ENCODE measurements at regions not wholly inside any gene's neighbourhood (a gene's known extent, or its start where the extent isn't known, plus 50 kb on each side); places are given as distances from the start of the nearest gene placed in this dataset.
"Not testable (repeated sequence)": the region's sequence is repeated elsewhere in the genome, so short reads cannot be mapped to it uniquely, and the experiment has no call there.

GRCh38 chr16:22648941-22649340, 138.2 kb downstream of the NPIPB5 start:
- H3K4me1 Mint-ChIP-seq (ENCODE audit: insufficient read depth, unreplicated experiment), result no peaks in the 10 kb centered on the region
- peaks cover 12% of the 10 kb centered on the region for H3K27me3 Mint-ChIP-seq (ENCODE audit: insufficient read depth, unreplicated experiment)
- no peak for DNase-seq (ENCODE audit: unreplicated experiment)
- no peaks in the 10 kb centered on the region for H3K9me3 Mint-ChIP-seq (ENCODE audit: unreplicated experiment)
- H3K27ac Mint-ChIP-seq (ENCODE audit: low read depth, unreplicated experiment), result no peak overlapping the region
- POLR2A ChIA-PET, result interaction anchor here (1.2 kb wide), 1 partner anchor 10 kb away, joined by 3 read pairs; no protein-coding TSS in a partner anchor
- CTCF ChIA-PET, result interaction anchor here (0.5 to 1.1 kb wide), 4 partner anchors 13 to 1461 kb away, joined by 3 to 10 read pairs (median 3); no protein-coding TSS in a partner anchor
- intact Hi-C loops (cut with micrococcal nuclease), result no loop called here
- BruUV-seq (replicated peaks), result no TSS peak
- H3K4me3 Mint-ChIP-seq (ENCODE audit: unreplicated experiment), result no peak overlapping the region
- TF ChIP-seq CTCF (IDR thresholded peaks at IDR 0.05; ENCODE audit: unreplicated experiment), result no peak
- no peaks in the 10 kb centered on the region for H3K36me3 Mint-ChIP-seq (ENCODE audit: insufficient read depth, unreplicated experiment)

- H3K4me1 Mint-ChIP-seq (ENCODE audit: insufficient read depth, unreplicated experiment); H3K36me3 Mint-ChIP-seq (ENCODE audit: insufficient read depth, unreplicated experiment); H3K27ac Mint-ChIP-seq (ENCODE audit: low read depth, unreplicated experiment); H3K4me3 Mint-ChIP-seq (ENCODE audit: unreplicated experiment); H3K9me3 Mint-ChIP-seq (ENCODE audit: unreplicated experiment); DNase-seq (ENCODE audit: unreplicated experiment); intact Hi-C loops (cut with micrococcal nuclease); BruUV-seq (replicated peaks): not testable (repeated sequence)
- ChIA-PET POLR2A (interaction anchor here (0.6 kb wide), 1 partner anchor 1756 kb away, joined by 3 read pairs; no protein-coding TSS in a partner anchor), CTCF (interaction anchor here (0.6 kb wide), 3 partner anchors 33 to 1419 kb away, joined by 4 to 5 read pairs (median 4); no protein-coding TSS in a partner anchor)
- peaks cover 16% of the 10 kb centered on the region for H3K27me3 Mint-ChIP-seq (ENCODE audit: insufficient read depth, unreplicated experiment)
These were observed 140.6 kb downstream of the NPIPB5 start for GRCh38 chr16:22651111-22651817.

- TF ChIP-seq CTCF (IDR thresholded peaks at IDR 0.05; ENCODE audit: unreplicated experiment), result no peak
- intact Hi-C loops (cut with micrococcal nuclease), result no loop called here
- Mint-ChIP-seq H3K9me3 (ENCODE audit: unreplicated experiment) (no peaks in the 10 kb centered on the region), H3K4me3 (ENCODE audit: unreplicated experiment) (no peak overlapping the region), H3K4me1 (ENCODE audit: insufficient read depth, unreplicated experiment) (no peaks in the 10 kb centered on the region), H3K27ac (ENCODE audit: low read depth, unreplicated experiment) (no peak overlapping the region), H3K27me3 (ENCODE audit: insufficient read depth, unreplicated experiment) (peaks cover 16% of the 10 kb centered on the region), H3K36me3 (ENCODE audit: insufficient read depth, unreplicated experiment) (no peaks in the 10 kb centered on the region)
- DNase-seq (ENCODE audit: unreplicated experiment), result no peak
- BruUV-seq (replicated peaks), result no TSS peak
- ChIA-PET CTCF (no interaction called here), POLR2A (no interaction called here)
These were observed 141.8 kb downstream of the NPIPB5 start for GRCh38 chr16:22652463-22652845.

- POLR2A ChIA-PET, result no interaction called here
- Mint-ChIP-seq H3K9me3 (ENCODE audit: unreplicated experiment) (no peaks in the 10 kb centered on the region), H3K27me3 (ENCODE audit: insufficient read depth, unreplicated experiment) (peaks cover 16% of the 10 kb centered on the region), H3K36me3 (ENCODE audit: insufficient read depth, unreplicated experiment) (no peaks in the 10 kb centered on the region), H3K4me1 (ENCODE audit: insufficient read depth, unreplicated experiment) (no peaks in the 10 kb centered on the region), H3K4me3 (ENCODE audit: unreplicated experiment) (no peak overlapping the region), H3K27ac (ENCODE audit: low read depth, unreplicated experiment) (no peak overlapping the region)
- CTCF ChIA-PET, result interaction anchor here (0.7 to 1.0 kb wide), 2 partner anchors 12 to 22 kb away, joined by 4 read pairs; no protein-coding TSS in a partner anchor
- intact Hi-C loops (cut with micrococcal nuclease), result no loop called here
- no peak for TF ChIP-seq CTCF (IDR thresholded peaks at IDR 0.05; ENCODE audit: unreplicated experiment)
- no TSS peak for BruUV-seq (replicated peaks)
- DNase-seq (ENCODE audit: unreplicated experiment), result no peak
These were observed 143.2 kb downstream of the NPIPB5 start for GRCh38 chr16:22653876-22654275.

- H3K27ac Mint-ChIP-seq (ENCODE audit: low read depth, unreplicated experiment); H3K4me1 Mint-ChIP-seq (ENCODE audit: insufficient read depth, unreplicated experiment); DNase-seq (ENCODE audit: unreplicated experiment); H3K4me3 Mint-ChIP-seq (ENCODE audit: unreplicated experiment); BruUV-seq (replicated peaks); H3K36me3 Mint-ChIP-seq (ENCODE audit: insufficient read depth, unreplicated experiment); H3K9me3 Mint-ChIP-seq (ENCODE audit: unreplicated experiment); intact Hi-C loops (cut with micrococcal nuclease): not testable (repeated sequence)
- POLR2A ChIA-PET, result interaction anchor here (0.6 kb wide), 1 partner anchor 11 kb away, joined by 3 read pairs; no protein-coding TSS in a partner anchor
- CTCF ChIA-PET, result interaction anchor here (2.0 kb wide), 1 partner anchor 10 kb away, joined by 6 read pairs; no protein-coding TSS in a partner anchor
- peaks cover 16% of the 10 kb centered on the region for H3K27me3 Mint-ChIP-seq (ENCODE audit: insufficient read depth, unreplicated experiment)
These were observed 145.9 kb downstream of the NPIPB5 start for GRCh38 chr16:22656573-22656972.

Data from MCF 10A (cell line).